ENCODE measurements at regions not wholly inside any gene's neighbourhood (a gene's known extent, or its start where the extent isn't known, plus 50 kb on each side); places are given as distances from the start of the nearest gene placed in this dataset.
"Not testable (repeated sequence)": the region's sequence is repeated elsewhere in the genome, so short reads cannot be mapped to it uniquely, and the experiment has no call there.

DNA sequence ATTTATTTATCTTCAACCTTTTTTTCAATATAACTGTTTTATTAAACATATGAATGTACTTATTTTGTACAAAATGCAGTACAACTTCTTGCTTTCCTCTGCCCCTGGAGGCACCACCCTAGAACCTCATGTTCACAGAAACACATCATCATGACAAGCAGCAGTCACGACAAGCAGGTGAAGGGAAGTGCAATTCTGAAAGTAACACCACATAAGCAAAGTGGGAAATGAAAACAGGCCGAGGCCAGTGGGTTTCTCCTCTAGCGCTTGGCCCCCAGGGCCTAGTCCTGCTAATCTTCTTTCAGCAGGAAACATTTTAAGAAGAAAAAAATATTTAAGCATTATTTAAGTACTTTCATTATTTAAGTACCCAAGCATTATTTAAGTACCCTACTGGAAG, 598.1 kb downstream of the SH2D4B start:
- DNase-seq: no peak

DNA sequence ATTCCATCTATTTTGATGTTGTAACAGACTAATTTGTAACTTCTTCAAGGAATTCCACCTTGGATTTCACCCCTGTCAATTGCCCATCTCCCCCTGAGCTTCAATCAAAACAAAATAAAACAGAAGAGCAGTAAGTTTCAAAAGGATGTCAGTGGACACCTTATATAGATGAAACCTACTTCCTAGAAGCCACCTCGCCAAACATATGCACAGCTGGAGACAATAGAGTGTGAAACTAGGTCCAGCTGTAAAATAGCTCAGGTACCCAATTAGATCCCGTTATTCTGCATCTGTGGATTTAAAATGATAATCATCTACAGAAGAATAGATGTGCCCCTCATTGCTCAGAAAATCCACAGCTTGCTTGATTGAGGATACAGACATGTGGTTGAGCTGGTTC, 598.6 kb downstream of the SH2D4B start:
- DNase-seq: no peak

DNA sequence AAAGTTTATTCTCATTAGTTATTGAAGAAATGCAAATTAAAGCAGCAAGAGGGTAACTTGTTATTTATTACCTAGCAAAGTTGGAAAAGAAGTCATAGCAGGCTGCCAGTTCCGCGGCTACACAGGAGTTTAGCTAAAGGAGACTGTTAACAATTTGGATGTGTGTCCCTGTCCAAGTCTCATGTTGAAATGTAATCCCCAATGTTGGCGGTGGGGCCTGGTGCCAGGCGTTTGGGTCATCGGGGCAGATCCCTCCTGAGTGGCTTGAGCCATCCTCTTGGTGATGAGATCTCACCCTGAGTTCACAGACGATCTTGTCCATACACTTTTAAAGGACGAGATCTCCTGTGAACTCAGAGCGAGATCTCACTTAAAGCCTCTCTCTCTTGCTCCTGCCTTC, 608.3 kb downstream of the SH2D4B start:
- no peak for DNase-seq

GRCh38 chr10:81146436-81146835, 608.7 kb downstream of the SH2D4B start:
- no peak for DNase-seq

GRCh38 chr10:81152656-81153055, 615.0 kb downstream of the SH2D4B start:
- no peak for DNase-seq

- no peak for DNase-seq
These were observed 620.0 kb downstream of the SH2D4B start for GRCh38 chr10:81157681-81158080.

DNA sequence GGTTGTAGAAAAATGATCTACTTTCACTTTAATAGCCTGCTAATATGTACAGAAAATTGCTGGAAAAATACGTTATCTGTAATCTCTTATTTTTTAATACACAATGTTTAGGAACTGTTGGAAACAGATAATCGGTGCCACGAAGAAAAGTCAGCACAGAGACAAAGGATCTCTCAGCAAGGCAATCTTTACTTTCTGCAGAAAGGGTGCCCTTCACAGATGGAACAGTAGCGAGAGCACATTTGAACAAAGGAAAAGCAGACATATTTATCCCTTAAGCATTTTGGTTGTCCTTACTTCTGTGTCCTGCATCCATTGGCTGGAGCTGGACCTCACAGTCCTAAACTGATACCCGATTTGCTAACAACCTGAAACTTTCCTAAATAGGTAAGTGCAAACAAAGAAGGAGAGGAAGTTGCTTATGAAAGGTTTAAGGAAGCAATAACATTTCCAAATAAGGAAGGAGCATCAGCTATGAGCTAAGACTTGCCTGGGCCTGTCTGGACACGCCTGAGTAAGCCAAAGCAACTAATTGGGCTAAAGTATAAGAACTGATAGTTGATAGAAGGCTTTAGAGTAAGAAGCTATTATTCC, 640.0 kb downstream of the SH2D4B start:
- DNase-seq: no peak

GRCh38 chr10:81179324-81179723, 641.6 kb downstream of the SH2D4B start:
- no peak for DNase-seq

GRCh38 chr10:81179805-81180452, 642.2 kb downstream of the SH2D4B start:
- DNase-seq: no peak

DNA sequence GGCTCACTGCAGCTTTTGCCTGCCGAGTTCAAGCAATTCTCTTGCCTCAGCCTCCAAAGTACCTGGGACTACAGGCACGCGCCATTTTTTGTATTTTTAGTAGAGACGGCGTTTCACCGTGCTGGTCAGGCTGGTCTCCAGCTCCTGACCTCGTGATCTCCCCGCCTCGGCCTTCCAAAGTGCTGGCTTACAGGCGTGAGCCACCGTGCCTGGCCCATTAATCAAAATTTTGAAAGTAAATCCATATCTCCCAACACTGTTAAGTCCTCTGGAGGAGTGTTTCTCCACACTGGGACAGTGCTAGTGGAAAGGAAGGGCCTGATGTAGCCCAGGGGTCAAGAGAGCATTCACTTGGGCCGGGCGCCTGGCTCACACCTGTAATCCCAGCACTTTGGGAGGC, 644.6 kb downstream of the SH2D4B start:
- no peak for DNase-seq

GRCh38 chr10:81192221-81192788, 654.6 kb downstream of the SH2D4B start:
- no peak for DNase-seq

DNA sequence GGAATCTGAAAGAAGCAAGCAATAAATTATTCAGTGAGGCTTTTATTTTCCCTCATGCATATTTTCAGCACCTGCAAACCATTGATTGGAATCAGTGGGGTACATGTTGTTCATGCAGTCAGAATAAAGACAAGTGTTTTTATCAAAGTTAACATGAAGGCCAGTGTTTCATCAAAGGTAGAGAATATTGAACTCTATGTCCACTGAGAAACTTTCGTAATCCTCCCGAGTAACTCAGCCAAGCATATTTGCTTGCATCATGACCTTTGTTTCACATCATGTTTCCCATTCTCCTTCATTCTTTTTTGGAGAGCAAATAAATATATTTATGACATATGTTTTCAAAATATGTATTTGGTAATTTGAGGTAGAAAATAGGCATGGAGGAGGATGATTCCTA, 663.1 kb downstream of the SH2D4B start:
- DNase-seq: no peak

DNA sequence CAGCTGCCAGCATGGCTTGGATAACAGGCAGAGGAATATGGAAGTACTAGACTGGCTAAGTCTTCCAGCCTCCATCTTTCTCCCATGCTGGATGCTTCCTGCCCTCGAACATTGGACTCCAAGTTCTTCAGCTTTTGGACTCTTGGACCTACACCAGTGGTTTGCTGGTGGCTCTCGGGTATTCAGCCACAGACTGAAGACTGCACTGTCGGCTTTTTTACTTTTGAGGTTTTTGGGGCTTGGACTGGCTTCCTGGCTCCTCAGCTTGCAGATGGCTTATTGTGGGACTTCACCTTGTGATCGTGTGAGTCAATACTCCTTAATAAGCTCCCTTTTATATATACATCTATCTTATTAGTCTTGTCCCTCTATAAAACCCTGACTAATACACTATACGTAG, 667.6 kb upstream of the NRG3 start:
- not testable (repeated sequence) for DNase-seq

DNA sequence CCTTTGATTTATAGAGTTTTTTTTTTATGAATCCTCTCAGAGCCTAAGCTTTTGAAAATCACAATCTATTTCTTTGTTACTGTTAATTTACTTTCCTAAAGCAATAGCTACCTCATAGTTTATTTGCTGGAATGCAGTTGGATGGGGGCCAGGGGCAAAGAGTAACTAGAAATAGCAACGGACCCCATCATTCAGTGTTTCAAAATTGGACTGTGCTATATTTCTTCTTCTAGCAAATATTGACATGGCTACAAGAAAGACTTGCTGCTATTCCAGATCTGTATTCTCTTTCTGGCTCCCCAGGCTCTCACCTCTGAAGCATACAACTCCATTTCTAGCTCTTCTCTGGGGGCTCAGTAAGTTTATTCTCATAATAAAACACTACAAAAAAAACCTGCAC, 661.6 kb upstream of the NRG3 start:
- DNase-seq: no peak

DNA sequence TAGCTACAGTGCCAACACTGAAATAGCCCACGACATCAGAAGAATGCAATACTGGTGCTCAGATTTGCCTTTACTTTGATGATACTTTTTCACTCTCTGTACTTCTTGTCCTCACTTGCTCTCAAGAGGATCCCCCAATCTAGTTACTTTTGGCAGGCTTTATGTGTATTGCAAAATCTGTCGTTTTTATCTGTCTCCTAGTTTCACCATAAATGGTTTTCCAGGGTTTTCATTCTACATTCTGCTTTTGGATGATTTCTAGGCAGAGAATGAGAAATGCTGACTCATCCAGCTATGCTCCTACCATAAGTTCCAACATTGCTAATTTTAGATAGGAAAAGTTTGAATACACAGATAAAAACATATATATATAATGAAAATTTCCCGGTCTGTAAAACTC, 659.5 kb upstream of the NRG3 start:
- no peak for DNase-seq

DNA sequence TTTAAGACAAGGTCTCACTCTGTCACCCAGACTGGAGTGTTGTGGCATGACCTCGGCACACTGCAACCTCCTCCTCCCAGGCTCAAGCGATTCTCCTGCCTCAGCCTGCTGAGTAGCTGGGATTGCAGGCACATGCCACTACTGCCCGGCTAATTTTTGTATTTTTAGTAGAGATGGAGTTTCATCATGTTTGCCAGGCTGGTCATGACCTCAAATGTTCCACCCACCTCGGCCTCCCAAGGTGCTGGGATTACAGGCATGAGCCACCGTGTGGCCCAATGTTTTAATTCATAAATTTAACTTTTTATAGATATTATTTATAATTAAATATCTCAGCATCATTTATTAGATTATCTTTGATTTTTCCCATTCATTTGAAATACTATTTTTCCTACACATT, 658.0 kb upstream of the NRG3 start:
- DNase-seq: no peak

GRCh38 chr10:81218307-81218706, 656.7 kb upstream of the NRG3 start:
- DNase-seq: no peak

DNA sequence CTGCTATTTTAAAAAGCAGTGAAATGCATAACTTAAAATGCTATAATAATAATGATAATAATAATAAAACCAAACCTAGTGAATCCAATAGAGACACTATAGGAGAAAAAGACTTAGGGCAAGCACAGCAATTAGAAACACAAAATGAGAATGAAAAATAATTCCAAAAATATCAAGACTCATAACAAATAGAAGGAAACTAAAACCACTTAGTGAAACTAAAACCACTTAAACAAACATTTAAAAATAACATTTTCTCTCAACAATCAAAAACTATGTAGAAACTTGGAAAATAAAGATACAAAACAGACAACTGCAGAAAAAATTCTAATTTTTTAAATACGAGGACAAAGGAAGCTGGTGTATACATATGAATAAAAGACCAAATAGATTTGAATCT, 655.2 kb upstream of the NRG3 start:
- DNase-seq: no peak

GRCh38 chr10:81248886-81249285, 626.1 kb upstream of the NRG3 start:
- DNase-seq: no peak

GRCh38 chr10:81251457-81252115, 623.4 kb upstream of the NRG3 start:
- no peak for DNase-seq

GRCh38 chr10:81264991-81265390, 610.0 kb upstream of the NRG3 start:
- DNase-seq: not testable (repeated sequence)

GRCh38 chr10:81270051-81270450, 604.9 kb upstream of the NRG3 start:
- no peak for DNase-seq

- DNase-seq: no peak
These were observed 594.2 kb upstream of the NRG3 start for GRCh38 chr10:81280497-81281479.
